Mesenchymal stem cell (in vitro differentiated cells and primary cell): ENCODE measurements at regions not wholly inside any gene's neighbourhood (a gene's known extent, or its start where the extent isn't known, plus 50 kb on each side); places are given as distances from the start of the nearest gene placed in this dataset.

ENCODE experiments used
- DNase-seq: peaks from one replicate; pipeline ENCODE4 v3.0.0-alpha.2; 2013
- H2AFZ ChIP-seq: one replicate; pipeline ENCODE4 v1.6.1; 2013; ENCODE audit warnings: low read depth, mild to moderate bottlenecking, control low read depth, inconsistent platforms, low read length, moderate library complexity
- H2AK5ac ChIP-seq: 2 replicates; pipeline ENCODE4 v1.6.1; 2013; ENCODE audit warnings: low read length, moderate library complexity, mild to moderate bottlenecking, inconsistent platforms; ENCODE audit not compliant: severe bottlenecking
- H2BK120ac ChIP-seq: one replicate; pipeline ENCODE4 v1.6.1; 2013; ENCODE audit warnings: low read depth, mild to moderate bottlenecking, inconsistent platforms, low read length, moderate library complexity
- H2BK12ac ChIP-seq, 2 experiments: one replicate each; pipeline ENCODE4 v1.6.1; 2013; ENCODE audit warnings: inconsistent platforms in 2 of 2, low read length in 2 of 2, mild to moderate bottlenecking in 2 of 2, moderate library complexity in 2 of 2, control low read depth in 1 of 2
- H2BK15ac ChIP-seq: one replicate; pipeline ENCODE4 v1.6.1; 2013; ENCODE audit warnings: mild to moderate bottlenecking, low read depth, inconsistent platforms; ENCODE audit not compliant: poor library complexity, severe bottlenecking
- H2BK5ac ChIP-seq: 2 replicates; pipeline ENCODE4 v1.6.1; 2013; ENCODE audit warnings: low read depth, mild to moderate bottlenecking, low read length, control low read depth, inconsistent platforms; ENCODE audit not compliant: poor library complexity, severe bottlenecking
- H3K14ac ChIP-seq, 2 experiments: one replicate each; pipeline ENCODE4 v1.6.1; 2013; ENCODE audit warnings: inconsistent platforms in 2 of 2, low read length in 2 of 2, control low read depth in 1 of 2, mild to moderate bottlenecking in 1 of 2, moderate library complexity in 1 of 2
- H3K18ac ChIP-seq, 2 experiments: one replicate each; pipeline ENCODE4 v1.6.1; 2013; ENCODE audit warnings: inconsistent platforms in 2 of 2, low read length in 2 of 2, control low read depth in 1 of 2, low read depth in 1 of 2, mild to moderate bottlenecking in 1 of 2
- H3K23ac ChIP-seq, 2 experiments: one replicate each; pipeline ENCODE4 v1.6.1; 2013; ENCODE audit warnings: inconsistent platforms in 2 of 2, low read length in 2 of 2, mild to moderate bottlenecking in 2 of 2, moderate library complexity in 2 of 2, control low read depth in 1 of 2
- H3K27ac ChIP-seq: 2 replicates; pipeline ENCODE4 v1.5.1; 2013; ENCODE audit warnings: mild to moderate bottlenecking, moderate library complexity, low read length, control low read depth, inconsistent platforms; ENCODE audit not compliant: poor library complexity, severe bottlenecking
- H3K27me3 ChIP-seq, 2 experiments: 2 replicates each; pipeline versions ENCODE4 v1.6.1 to v1.7.0; 2013; ENCODE audit warnings: low read length in 2 of 2, mild to moderate bottlenecking in 2 of 2, moderate library complexity in 2 of 2, control low read depth in 1 of 2, inconsistent platforms in 1 of 2; ENCODE audit not compliant: control insufficient read depth in 1 of 2, insufficient read depth in 1 of 2
- H3K36me3 ChIP-seq, 2 experiments: 2 replicates each; pipeline versions ENCODE4 v1.6.1 to v1.7.0; 2013; ENCODE audit warnings: low read length in 2 of 2, control low read depth in 1 of 2, inconsistent platforms in 1 of 2, low read depth in 1 of 2, mild to moderate bottlenecking in 1 of 2; ENCODE audit not compliant: insufficient read depth in 2 of 2, control insufficient read depth in 1 of 2
- H3K4ac ChIP-seq, 2 experiments: one replicate each; pipeline ENCODE4 v1.6.1; 2013; ENCODE audit warnings: inconsistent platforms in 2 of 2, low read length in 2 of 2, mild to moderate bottlenecking in 2 of 2, moderate library complexity in 2 of 2, control low read depth in 1 of 2, low read depth in 1 of 2
- H3K4me1 ChIP-seq: 2 replicates; pipeline ENCODE4 v1.6.1; 2013; ENCODE audit warnings: low read depth, low read length, control low read depth; ENCODE audit not compliant: control insufficient read depth, insufficient read depth
- H3K4me2 ChIP-seq: 2 replicates; pipeline ENCODE4 v1.6.1; 2013; ENCODE audit warnings: low read length, mild to moderate bottlenecking, inconsistent platforms; ENCODE audit not compliant: poor library complexity, severe bottlenecking
- H3K4me3 ChIP-seq, 2 experiments: 2 replicates each; pipeline versions ENCODE4 v1.5.1 to v1.7.0; 2013; ENCODE audit warnings: low read length in 2 of 2, mild to moderate bottlenecking in 2 of 2, control low read depth in 1 of 2, low read depth in 1 of 2; ENCODE audit not compliant: insufficient read depth in 1 of 2
- H3K79me1 ChIP-seq: replicated peaks from 2 replicates; pipeline ENCODE4 v1.6.1; 2013; ENCODE audit warnings: mild to moderate bottlenecking, control low read depth, low read length, inconsistent platforms; ENCODE audit not compliant: poor library complexity, severe bottlenecking
- H3K9ac ChIP-seq: 2 replicates; pipeline ENCODE4 v1.7.0; 2013; ENCODE audit warnings: mild to moderate bottlenecking, low read length, moderate library complexity
- H3K9me3 ChIP-seq: 2 replicates; pipeline ENCODE4 v1.7.0; 2013; ENCODE audit warnings: mild to moderate bottlenecking, low read length; ENCODE audit not compliant: control insufficient read depth
- H4K8ac ChIP-seq: one replicate; pipeline ENCODE4 v1.6.1; 2013; ENCODE audit warnings: inconsistent platforms, mild to moderate bottlenecking, low read length, moderate library complexity
- H4K91ac ChIP-seq: one replicate; pipeline ENCODE4 v1.6.1; 2013; ENCODE audit warnings: mild to moderate bottlenecking, low read length, inconsistent platforms
- WGBS: methylation state at CpG from one replicate; pipeline ENCODE4 v1.1.7; 2013; ENCODE audit warnings: mixed read lengths; 5-methylcytosine and 5-hydroxymethylcytosine counted together

DNA sequence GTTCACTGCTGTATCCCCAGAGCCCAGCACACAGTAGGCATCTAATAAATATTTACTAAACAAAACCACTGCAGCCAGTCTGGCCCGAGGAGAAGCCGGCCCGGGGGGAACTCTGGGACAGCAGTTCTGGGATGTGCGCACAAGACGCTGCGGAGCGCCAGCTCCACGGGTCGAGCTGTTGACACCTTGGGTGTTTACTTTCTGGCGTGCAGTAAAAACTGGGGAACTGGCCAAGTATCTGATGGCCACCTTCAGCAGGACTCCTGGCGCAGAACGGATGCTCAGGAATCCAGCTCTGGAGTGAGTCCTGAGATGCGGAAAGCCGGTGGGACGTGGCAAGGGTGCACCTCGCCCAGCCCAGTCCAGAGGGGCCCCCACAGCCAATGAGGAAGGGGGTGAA, 65.6 kb downstream of the NCOR2 start:
- Histone ChIP-seq H3K18ac (peak overlapping the region in 1 of 2 experiments; percentile 58), H2BK5ac (peak overlapping the region; percentile 71), H3K79me1 (no peaks in the 10 kb centered on the region), H3K4me1 (peaks cover 84% of the 10 kb centered on the region), H2AFZ (no peak overlapping the region), H3K4ac (no peak overlapping the region), H4K8ac (no peak overlapping the region), H3K9me3 (no peaks in the 10 kb centered on the region), H3K9ac (no peak overlapping the region), H3K23ac (no peak overlapping the region), H2BK120ac (no peak overlapping the region), H3K14ac (no peak overlapping the region), H3K36me3 (peaks cover 0 to 46% of the 10 kb centered on the region in 2 experiments), H2BK15ac (peak overlapping the region; percentile 19), H2BK12ac (peak overlapping the region in 1 of 2 experiments; percentile 2), H3K4me3 (no peak overlapping the region), H4K91ac (no peak overlapping the region), H3K27ac (peak overlapping the region; percentile 93), H2AK5ac (peak overlapping the region; percentile 100), H3K4me2 (no peak overlapping the region), H3K27me3 (no peaks in the 10 kb centered on the region)
- 66% methylated on average over 16 of the region's 16 CpGs for WGBS
- DNase-seq = no peak

DNA sequence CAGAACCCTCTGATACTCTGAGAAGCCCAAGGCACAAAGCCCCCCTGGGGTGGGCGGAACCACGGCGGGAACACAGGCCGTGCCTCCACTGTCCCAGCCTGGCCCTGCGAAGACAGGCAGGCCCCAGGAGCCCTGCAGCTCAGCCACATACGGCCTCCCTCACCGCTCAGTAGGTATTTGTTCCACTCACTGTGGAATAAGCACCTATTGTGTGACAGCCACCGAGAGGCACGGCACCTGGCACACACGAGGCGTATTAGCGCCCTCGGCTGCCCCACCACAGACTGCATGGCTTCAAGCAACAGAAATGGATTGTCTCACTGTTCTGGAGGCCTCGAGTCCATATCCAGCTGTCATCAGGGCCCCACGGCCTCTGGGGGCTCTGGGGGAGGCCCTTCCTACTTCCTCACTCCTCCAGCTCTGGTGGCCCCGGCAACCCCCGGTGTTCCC, 66.3 kb downstream of the NCOR2 start:
- H3K9ac ChIP-seq = no peak overlapping the region
- WGBS = 68% methylated on average over 17 of the region's 17 CpGs
- H2BK5ac ChIP-seq = peak overlapping the region; percentile 97
- H3K9me3 ChIP-seq = no peaks in the 10 kb centered on the region
- H2BK12ac ChIP-seq = peak overlapping the region; percentile 88 to 94
- H3K79me1 ChIP-seq = no peaks in the 10 kb centered on the region
- H3K27me3 ChIP-seq = no peaks in the 10 kb centered on the region
- H2BK120ac ChIP-seq = peak overlapping the region; percentile 45
- peak overlapping the region; percentile 54 to 70 for H3K4ac ChIP-seq
- no peak overlapping the region for H3K4me3 ChIP-seq
- peak; percentile 26 for DNase-seq
- peak overlapping the region; percentile 42 to 47 for H3K23ac ChIP-seq
- peaks cover 0 to 53% of the 10 kb centered on the region in 2 experiments for H3K36me3 ChIP-seq
- peak overlapping the region; percentile 92 to 93 for H3K18ac ChIP-seq
- no peak overlapping the region for H2AFZ ChIP-seq
- peaks cover 84% of the 10 kb centered on the region for H3K4me1 ChIP-seq
- peak overlapping the region; percentile 93 for H3K27ac ChIP-seq
- H4K8ac ChIP-seq = peak overlapping the region; percentile 74
- peak overlapping the region; percentile 77 for H4K91ac ChIP-seq
- H3K14ac ChIP-seq = peak overlapping the region in 1 of 2 experiments; percentile 91
- peak overlapping the region; percentile 100 for H2AK5ac ChIP-seq
- peak overlapping the region; percentile 13 for H3K4me2 ChIP-seq
- peak overlapping the region; percentile 26 for H2BK15ac ChIP-seq

DNA sequence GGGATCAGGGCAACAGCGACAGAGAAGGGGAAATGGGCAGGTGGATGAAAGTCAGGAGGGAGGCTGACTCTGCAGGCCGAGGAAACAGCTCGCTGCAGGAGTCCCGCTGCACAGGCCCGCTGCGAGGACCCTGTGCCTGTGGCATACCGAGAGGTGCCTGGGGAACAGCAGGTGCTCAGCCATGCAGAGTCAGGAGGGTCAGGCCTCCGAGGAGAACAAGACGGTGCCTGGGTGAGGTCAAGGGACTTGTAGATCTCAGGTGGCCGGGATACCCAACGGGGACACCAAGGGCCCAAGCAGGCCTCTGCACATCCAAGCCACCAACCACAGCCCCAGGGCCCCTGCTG, 67.5 kb downstream of the NCOR2 start:
- WGBS = 89% methylated on average over 11 of the region's 11 CpGs
- no peak overlapping the region for H3K4me2 ChIP-seq
- H3K14ac ChIP-seq = peak overlapping the region in 1 of 2 experiments; percentile 89
- no peaks in the 10 kb centered on the region for H3K27me3 ChIP-seq
- peak overlapping the region; percentile 95 for H2AK5ac ChIP-seq
- no peak overlapping the region for H3K9ac ChIP-seq
- H2BK15ac ChIP-seq = peak overlapping the region; percentile 44
- H3K4me3 ChIP-seq = no peak overlapping the region
- no peak overlapping the region for H3K23ac ChIP-seq
- H3K36me3 ChIP-seq = peaks cover under 1 to 55% of the 10 kb centered on the region in 2 experiments
- H2BK5ac ChIP-seq = peak overlapping the region; percentile 97
- H2BK12ac ChIP-seq = peak overlapping the region; percentile 14 to 37
- H3K4ac ChIP-seq = peak overlapping the region; percentile 17 to 76
- no peak for DNase-seq
- peak overlapping the region; percentile 59 for H2BK120ac ChIP-seq
- no peak overlapping the region for H2AFZ ChIP-seq
- peak overlapping the region; percentile 70 to 92 for H3K18ac ChIP-seq
- no peaks in the 10 kb centered on the region for H3K9me3 ChIP-seq
- peaks cover 82% of the 10 kb centered on the region for H3K4me1 ChIP-seq
- peak overlapping the region; percentile 66 for H4K8ac ChIP-seq
- no peaks in the 10 kb centered on the region for H3K79me1 ChIP-seq
- H3K27ac ChIP-seq = peak overlapping the region; percentile 96
- H4K91ac ChIP-seq = peak overlapping the region; percentile 67

DNA sequence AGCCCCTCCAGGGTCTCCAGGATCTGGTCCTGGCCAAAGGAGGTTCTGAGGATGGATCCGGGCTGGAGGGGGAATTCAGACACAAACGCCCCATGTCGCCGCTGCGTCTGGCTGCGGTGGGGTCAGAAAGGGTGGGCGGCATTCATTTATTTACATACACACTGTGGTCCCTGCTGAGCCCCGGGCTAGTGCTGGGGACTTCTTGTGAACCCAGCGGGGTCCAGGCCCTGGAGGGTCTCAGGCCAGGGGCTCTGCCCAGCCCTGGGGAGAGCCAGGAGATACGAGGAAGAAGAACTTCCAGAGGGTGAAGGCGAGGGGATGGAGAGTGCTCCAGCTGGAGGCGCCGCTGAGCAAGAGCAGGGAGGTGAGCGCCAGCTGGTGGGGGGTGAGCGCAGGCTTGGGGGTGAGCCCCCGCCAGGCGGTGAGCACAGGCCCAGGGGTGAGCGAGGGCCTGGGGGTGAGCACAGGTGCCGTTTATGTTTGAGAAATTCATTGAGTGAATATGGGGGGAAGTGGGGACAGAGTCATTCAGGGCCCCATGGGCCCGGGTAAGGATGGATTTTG, 68.1 kb downstream of the NCOR2 start:
- Histone ChIP-seq H3K79me1 (no peaks in the 10 kb centered on the region), H2BK5ac (peak overlapping the region; percentile 97), H2BK15ac (no peak overlapping the region), H2BK12ac (peak overlapping the region in 1 of 2 experiments; percentile 42), H3K27me3 (no peaks in the 10 kb centered on the region), H4K91ac (peak overlapping the region; percentile 64), H3K4me3 (no peak overlapping the region), H2BK120ac (no peak overlapping the region), H4K8ac (no peak overlapping the region), H3K27ac (peak overlapping the region; percentile 96), H3K23ac (no peak overlapping the region), H2AK5ac (peak overlapping the region; percentile 95), H3K18ac (peak overlapping the region; percentile 18 to 88), H3K36me3 (peaks cover 7 to 61% of the 10 kb centered on the region in 2 experiments), H3K4me1 (peaks cover 79% of the 10 kb centered on the region), H3K9me3 (no peaks in the 10 kb centered on the region), H2AFZ (no peak overlapping the region), H3K4ac (peak overlapping the region; percentile 30 to 47), H3K9ac (peak overlapping the region; percentile 75), H3K14ac (peak overlapping the region in 1 of 2 experiments; percentile 73), H3K4me2 (no peak overlapping the region)
- DNase-seq = no peak
- WGBS = 89% methylated on average over 20 of the region's 20 CpGs
